Breast epithelium (tissue), 4 donors: ENCODE measurements at regions not wholly inside any gene's neighbourhood (a gene's known extent, or its start where the extent isn't known, plus 50 kb on each side); places are given as distances from the start of the nearest gene placed in this dataset.

Experiments
- DNase-seq, 2 donors: peaks; one replicate each; pipeline ENCODE4 v3.0.0-alpha.2; 2019; ENCODE audit warnings: low spot score in 2 of 2
- H3K27ac ChIP-seq, 2 donors: fragments of 200-600 bp; sonication (generic) in 1 of 2; one replicate each; pipeline ENCODE4 v1.5.1; 2016 to 2019; ENCODE audit warnings: mild to moderate bottlenecking in 1 of 2
- H3K27me3 ChIP-seq, 2 donors: fragments of 200-600 bp; sonication (generic) in 1 of 2; one replicate each; pipeline versions ENCODE4 v1.5.1 to v1.6.0; 2017 to 2019; ENCODE audit warnings: control low read depth in 1 of 2, mild to moderate bottlenecking in 1 of 2
- H3K36me3 ChIP-seq: fragments of 200-600 bp; one replicate; pipeline ENCODE4 v1.5.1; 2019
- H3K4me1 ChIP-seq, 2 donors: fragments of 200-600 bp; sonication (generic); one replicate each; pipeline ENCODE4 v1.5.1; 2016 to 2019; ENCODE audit warnings: control low read depth in 1 of 2
- H3K4me3 ChIP-seq, 3 donors: fragments of 200-600 bp; sonication (generic); 1 replicate in 2 of 3; 2 replicates in 1 of 3; pipeline ENCODE4 v1.5.1; 2016 to 2019; ENCODE audit warnings: mild to moderate bottlenecking in 3 of 3, moderate library complexity in 2 of 3
- H3K9me3 ChIP-seq, 2 donors: fragments of 200-600 bp; sonication (generic) in 1 of 2; one replicate each; pipeline ENCODE4 v1.5.1; 2016 to 2019; ENCODE audit warnings: control low read depth in 1 of 2
- POLR2A ChIP-seq: fragments of 450-650 bp; IDR thresholded peaks from one replicate; pipeline ENCODE4 v1.6.1; 2016; ENCODE audit warnings: antibody characterized with exemption, mild to moderate bottlenecking, moderate library complexity
- POLR2AphosphoS5 ChIP-seq, 3 donors: sonication (generic); formaldehyde crosslinking; IDR thresholded peaks; one replicate each; pipeline ENCODE4 v1.6.1; 2017; ENCODE audit warnings: antibody characterized with exemption in 3 of 3
- intact Hi-C: fragments of 100-400 bp; cut with DNase I; formaldehyde crosslinking; loops from one replicate; pipeline ENCODE4 v1.15.1; 2023; ENCODE audit warnings: low total_unique reads
- TF ChIP-seq, protein P1 (sequence below), 3 donors: fragments of 450-650 bp; IDR thresholded peaks; one replicate each; pipeline ENCODE4 v1.5.1; 2016 to 2017; ENCODE audit warnings: antibody characterized with exemption in 3 of 3, mild to moderate bottlenecking in 3 of 3, moderate library complexity in 3 of 3

- Histone ChIP-seq H3K27me3 (no peaks in the 10 kb centered on the region), H3K36me3 (no peaks in the 10 kb centered on the region), H3K4me3 (no peak overlapping the region), H3K9me3 (no peaks in the 10 kb centered on the region), H3K4me1 (peaks cover under 1 to 3% of the 10 kb centered on the region in 2 donors), H3K27ac (no peak overlapping the region)
- DNase-seq = no peak
- intact Hi-C loops = no loop called here
- TF ChIP-seq POLR2AphosphoS5 (IDR thresholded peaks at IDR 0.05) (no peak), POLR2A (no peak)
- TF ChIP-seq, protein P1, sequence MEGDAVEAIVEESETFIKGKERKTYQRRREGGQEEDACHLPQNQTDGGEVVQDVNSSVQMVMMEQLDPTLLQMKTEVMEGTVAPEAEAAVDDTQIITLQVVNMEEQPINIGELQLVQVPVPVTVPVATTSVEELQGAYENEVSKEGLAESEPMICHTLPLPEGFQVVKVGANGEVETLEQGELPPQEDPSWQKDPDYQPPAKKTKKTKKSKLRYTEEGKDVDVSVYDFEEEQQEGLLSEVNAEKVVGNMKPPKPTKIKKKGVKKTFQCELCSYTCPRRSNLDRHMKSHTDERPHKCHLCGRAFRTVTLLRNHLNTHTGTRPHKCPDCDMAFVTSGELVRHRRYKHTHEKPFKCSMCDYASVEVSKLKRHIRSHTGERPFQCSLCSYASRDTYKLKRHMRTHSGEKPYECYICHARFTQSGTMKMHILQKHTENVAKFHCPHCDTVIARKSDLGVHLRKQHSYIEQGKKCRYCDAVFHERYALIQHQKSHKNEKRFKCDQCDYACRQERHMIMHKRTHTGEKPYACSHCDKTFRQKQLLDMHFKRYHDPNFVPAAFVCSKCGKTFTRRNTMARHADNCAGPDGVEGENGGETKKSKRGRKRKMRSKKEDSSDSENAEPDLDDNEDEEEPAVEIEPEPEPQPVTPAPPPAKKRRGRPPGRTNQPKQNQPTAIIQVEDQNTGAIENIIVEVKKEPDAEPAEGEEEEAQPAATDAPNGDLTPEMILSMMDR (IDR thresholded peaks at IDR 0.05) = no peak
These were observed 435.8 kb upstream of the JARID2 start for GRCh38 chr6:14810021-14810420.

GRCh38 chr6:14811775-14812428 lies 434.0 kb upstream of the JARID2 start:
- no peaks in the 10 kb centered on the region for H3K27me3 ChIP-seq
- TF ChIP-seq POLR2A (no peak), POLR2AphosphoS5 (IDR thresholded peaks at IDR 0.05) (no peak)
- TF ChIP-seq, protein P1 (IDR thresholded peaks at IDR 0.05) = no peak
- H3K9me3 ChIP-seq = no peaks in the 10 kb centered on the region
- intact Hi-C loops = no loop called here
- no peaks in the 10 kb centered on the region for H3K4me1 ChIP-seq
- H3K27ac ChIP-seq = peak overlapping the region; percentile 3 to 22
- H3K4me3 ChIP-seq = no peak overlapping the region
- no peaks in the 10 kb centered on the region for H3K36me3 ChIP-seq
- no peak for DNase-seq

- no peak for DNase-seq
- Histone ChIP-seq H3K27me3 (no peaks in the 10 kb centered on the region), H3K36me3 (no peaks in the 10 kb centered on the region), H3K27ac (no peak overlapping the region), H3K9me3 (no peaks in the 10 kb centered on the region), H3K4me1 (no peaks in the 10 kb centered on the region), H3K4me3 (no peak overlapping the region)
- intact Hi-C loops = no loop called here
- TF ChIP-seq, protein P1 (IDR thresholded peaks at IDR 0.05) = no peak
- TF ChIP-seq POLR2AphosphoS5 (IDR thresholded peaks at IDR 0.05) (no peak), POLR2A (no peak)
These were observed 431.9 kb upstream of the JARID2 start for GRCh38 chr6:14814016-14814415.

DNA sequence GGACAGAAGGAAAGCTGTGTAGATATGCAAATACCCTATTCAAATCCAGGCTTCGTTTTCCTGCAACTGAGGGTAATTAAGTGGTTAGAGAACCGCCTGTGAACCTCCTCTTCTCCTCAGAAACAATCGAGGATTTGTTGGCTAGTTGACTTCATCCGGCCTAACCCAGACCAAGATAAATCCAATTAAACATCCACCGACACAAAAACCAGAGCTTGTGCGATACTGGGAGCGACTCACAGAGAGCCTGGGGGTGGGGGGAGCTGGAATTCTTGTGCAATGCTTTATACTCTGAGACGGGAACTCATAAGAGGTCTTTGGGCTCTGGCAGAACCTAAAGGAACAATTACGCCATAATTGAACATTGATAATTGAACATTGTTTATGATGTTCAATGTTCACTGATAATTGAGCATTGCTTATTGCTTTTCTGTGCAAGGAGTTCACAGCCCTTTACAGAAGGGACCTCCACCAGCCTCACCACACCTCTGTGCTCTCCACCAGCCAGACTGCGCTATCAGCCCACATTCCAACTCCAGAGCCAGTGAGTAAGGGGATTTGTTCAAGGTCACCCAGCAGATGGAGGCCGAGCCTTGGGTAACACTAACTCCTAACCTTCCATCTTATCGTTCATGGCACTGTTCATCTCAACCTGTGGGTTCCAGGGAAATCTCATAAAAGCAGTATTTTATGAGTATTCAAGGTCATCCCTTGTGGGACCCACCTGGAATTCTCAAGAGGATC lies 429.6 kb upstream of the JARID2 start:
- Histone ChIP-seq H3K4me1 (no peaks in the 10 kb centered on the region), H3K4me3 (no peak overlapping the region), H3K27me3 (no peaks in the 10 kb centered on the region), H3K27ac (peak overlapping the region in 1 of 2 donors; percentile 3), H3K9me3 (no peaks in the 10 kb centered on the region), H3K36me3 (no peaks in the 10 kb centered on the region)
- DNase-seq = no peak
- intact Hi-C loops = no loop called here
- TF ChIP-seq, protein P1 (IDR thresholded peaks at IDR 0.05) = no peak
- TF ChIP-seq POLR2A (no peak), POLR2AphosphoS5 (IDR thresholded peaks at IDR 0.05) (no peak)

- H3K4me1 ChIP-seq = no peaks in the 10 kb centered on the region
- no peaks in the 10 kb centered on the region for H3K9me3 ChIP-seq
- no peak overlapping the region for H3K27ac ChIP-seq
- H3K27me3 ChIP-seq = no peaks in the 10 kb centered on the region
- no peak for DNase-seq
- no peaks in the 10 kb centered on the region for H3K36me3 ChIP-seq
- H3K4me3 ChIP-seq = no peak overlapping the region
- intact Hi-C loops = no loop called here
- TF ChIP-seq POLR2AphosphoS5 (IDR thresholded peaks at IDR 0.05) = no peak
- no peak for TF ChIP-seq POLR2A
- TF ChIP-seq, protein P1 (IDR thresholded peaks at IDR 0.05) = no peak
These were observed 428.8 kb upstream of the JARID2 start for GRCh38 chr6:14817074-14817473.
